ENCODE measurements at regions not wholly inside any gene's neighbourhood (a gene's known extent, or its start where the extent isn't known, plus 50 kb on each side); places are given as distances from the start of the nearest gene placed in this dataset.
"Not testable (repeated sequence)": the region's sequence is repeated elsewhere in the genome, so short reads cannot be mapped to it uniquely, and the experiment has no call there.

DNA sequence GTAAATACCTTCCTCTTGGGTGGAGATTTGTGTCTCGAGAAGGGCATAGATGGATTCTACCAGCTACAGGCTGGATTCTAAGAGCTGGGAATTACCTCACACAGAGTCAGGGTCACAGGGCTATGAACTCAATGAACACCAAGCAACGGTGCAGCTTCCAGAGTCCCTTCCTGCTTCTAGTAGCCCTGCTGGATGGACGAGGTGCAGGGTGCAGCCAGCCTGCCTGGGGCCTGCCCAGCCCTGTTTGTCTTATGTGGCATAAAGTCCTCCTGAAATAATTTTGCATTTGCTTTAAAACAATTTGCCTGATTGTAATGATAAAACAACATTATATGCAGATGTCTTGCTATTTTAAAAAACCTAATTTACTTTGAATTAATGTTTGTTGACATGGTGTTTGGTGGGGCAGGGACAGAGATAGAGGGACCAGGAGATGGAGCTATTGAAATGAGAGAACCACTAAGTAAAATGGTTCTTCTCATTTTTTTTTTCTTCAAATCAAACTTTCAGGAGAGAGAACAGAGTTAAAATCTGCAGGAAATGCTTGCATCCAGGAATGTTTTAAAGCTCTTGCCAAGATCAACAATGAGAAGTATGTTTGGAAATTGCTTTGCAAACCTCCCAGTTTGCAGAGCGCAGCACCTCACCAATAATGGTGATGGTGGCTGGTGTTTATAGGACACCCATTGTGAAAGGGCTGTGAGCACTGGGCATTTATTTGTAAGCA lies 305.4 kb upstream of the PODXL start:
- no peak for DNase-seq (ENCODE audit: low read depth)

DNA sequence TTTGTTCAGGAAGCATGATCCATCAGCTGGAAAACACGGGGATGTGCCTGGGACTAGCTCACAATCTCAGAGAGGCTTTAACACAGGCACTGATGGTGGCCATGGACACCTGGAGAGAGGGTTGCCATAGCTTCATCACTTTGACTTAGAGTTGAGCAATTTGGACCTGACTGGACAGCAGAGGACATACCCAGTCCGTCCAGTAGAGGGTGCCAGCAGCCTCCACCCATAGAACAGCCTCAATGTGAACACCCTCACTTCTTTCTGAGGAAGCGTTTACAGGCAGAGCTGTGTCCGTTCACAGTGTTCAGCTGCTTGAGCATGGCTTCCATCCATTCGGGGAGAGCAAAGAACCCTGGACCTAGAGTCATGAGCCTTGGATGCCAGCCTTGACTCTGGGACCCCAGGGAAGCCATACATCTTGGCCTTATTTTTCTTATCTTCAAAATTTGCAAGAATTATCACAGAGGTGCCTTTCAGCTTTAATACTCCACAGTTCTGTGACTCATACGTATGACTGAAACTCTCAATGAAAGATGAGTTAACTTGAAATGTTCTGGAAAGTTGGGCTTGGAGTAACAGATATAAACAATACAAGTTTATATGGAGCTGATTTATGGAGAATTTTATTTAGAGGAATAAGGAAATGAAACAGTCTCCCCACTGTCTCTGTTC lies 302.9 kb upstream of the PODXL start:
- no peak for DNase-seq (ENCODE audit: low read depth)

DNA sequence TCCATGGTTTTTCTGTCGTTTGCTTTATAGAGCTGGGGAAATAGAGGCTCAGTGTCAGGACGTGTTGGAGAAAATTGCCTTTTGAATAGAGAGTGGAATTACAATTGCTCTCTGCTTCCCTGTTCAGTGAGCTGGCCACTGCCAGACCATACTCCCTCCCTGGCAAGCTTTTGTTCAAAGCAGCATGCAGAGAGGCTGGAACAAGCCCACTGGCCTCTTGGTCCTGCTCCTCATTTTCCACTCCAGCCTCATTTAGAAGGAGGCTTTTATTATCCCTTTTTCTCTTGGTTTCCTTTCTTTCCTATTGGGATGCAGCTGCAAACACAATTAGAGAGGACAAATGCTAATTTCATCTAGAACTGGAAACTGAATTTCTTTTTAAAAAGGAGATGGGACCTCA lies 302.2 kb upstream of the PODXL start:
- no peak for DNase-seq (ENCODE audit: low read depth)

DNA sequence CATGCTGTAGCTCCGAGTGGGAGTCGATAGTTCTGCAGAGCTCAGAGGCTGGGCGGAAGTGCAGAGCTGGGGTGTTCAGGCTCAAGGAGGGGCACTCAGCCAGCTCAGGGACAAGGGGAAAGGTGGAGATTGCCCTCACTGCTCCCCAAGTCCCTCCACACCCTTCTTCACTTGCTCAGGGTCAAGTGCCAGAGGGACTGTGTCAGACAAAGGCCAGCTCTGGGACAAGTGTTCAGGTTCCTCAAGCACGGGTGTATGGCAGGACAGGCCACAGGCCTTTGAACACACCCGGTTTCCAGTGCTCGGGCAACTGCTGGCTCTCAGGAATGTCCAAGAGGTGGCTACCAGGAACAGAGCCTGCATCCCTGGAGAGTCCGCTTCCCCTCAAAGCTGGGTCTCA lies 293.0 kb upstream of the PODXL start:
- DNase-seq (ENCODE audit: low read depth): no peak

DNA sequence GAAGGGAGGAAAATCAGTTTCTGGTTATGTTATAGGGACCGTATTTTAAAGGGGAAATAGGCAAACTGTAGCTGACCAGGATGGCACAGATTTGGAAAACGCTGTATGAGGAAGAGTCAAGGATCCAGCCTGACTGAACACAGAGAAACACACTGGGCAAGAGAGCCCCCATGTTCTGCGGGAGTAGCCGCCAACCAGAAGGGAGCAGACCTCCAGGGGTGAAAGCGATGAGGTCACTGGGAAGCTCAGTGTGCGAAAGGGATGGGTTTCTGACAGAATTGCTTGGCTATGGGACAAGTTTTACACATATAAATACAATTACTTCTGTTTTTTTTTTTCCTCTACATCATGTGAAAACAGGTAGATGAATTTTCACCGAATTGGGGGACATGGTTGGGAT lies 291.6 kb upstream of the PODXL start:
- no peak for DNase-seq (ENCODE audit: low read depth)

DNA sequence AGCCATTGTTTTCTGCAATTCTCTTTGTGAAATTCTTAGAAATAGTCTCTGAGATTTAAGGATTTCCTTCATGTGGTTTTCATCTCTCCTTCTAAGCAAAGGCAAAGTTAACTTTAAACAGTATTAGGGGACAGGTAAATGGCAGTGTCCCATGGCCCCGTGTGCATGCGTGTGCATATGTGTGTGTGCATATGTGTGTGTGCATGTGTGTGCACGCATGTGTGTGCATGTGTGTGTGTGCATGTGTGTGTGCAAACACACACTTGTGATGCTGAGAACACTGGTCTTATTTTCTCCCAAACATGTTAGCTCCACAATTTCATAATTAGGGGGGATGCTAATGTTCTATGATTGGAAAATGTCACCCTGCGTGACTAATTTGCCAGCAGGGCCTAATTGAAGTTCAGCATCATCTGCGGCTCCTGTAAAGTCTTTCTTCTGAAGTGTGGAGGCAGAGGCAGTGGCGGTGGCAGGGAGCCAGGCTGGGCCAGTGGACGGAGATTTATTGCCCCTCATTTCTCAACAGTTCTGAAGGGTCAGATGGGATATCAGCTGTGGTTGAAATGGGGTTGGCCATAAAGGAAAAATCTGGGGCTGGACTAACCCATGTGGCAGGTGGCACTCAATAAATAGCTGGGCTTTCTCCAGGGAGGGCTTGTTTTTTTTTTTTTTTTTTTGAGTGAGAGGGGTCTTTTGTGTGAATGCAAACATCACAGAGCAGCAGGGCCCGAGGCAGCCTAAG lies 289.3 kb upstream of the PODXL start:
- no peak for DNase-seq (ENCODE audit: low read depth)

DNA sequence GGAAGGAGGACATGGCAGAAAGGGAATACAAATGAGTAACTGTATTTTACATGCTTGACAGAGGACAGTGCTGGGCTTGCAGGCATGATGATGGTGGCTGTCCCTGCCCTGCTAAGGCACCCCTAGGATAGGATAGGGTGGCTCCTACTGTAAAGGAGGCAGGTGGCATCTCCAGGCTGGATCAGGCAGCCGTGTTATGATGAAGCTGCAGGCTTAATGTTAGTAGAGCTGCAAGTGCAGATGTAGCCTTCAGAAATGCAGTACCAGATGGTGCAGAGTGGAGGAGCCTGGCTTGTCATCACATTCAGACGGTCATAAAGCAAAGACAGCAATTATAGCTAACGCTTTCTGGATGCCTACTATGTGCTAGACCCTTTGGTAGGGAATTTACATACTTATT lies 287.9 kb upstream of the PODXL start:
- no peak for DNase-seq (ENCODE audit: low read depth)

DNA sequence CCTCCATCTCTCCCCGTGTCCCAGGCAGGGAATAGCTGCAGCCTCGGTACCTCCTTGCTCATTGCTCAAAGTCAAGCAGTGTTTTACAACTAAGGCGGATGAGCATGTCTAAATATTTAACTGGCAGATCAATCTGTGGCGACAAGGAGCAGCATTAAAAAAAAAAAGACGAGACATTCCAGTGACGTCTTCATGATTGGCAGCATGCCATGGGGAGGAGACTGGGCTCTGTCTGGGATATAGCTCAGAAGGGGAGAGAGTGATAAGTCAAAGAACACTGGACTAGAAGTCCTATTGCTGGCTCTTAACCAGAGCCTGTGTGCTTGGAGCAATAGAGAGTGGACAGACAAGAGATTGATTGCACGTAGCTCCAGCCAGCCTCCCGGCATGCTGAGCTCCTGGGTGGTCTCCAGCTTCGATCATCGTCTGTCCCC lies 287.5 kb upstream of the PODXL start:
- DNase-seq (ENCODE audit: low read depth): no peak

DNA sequence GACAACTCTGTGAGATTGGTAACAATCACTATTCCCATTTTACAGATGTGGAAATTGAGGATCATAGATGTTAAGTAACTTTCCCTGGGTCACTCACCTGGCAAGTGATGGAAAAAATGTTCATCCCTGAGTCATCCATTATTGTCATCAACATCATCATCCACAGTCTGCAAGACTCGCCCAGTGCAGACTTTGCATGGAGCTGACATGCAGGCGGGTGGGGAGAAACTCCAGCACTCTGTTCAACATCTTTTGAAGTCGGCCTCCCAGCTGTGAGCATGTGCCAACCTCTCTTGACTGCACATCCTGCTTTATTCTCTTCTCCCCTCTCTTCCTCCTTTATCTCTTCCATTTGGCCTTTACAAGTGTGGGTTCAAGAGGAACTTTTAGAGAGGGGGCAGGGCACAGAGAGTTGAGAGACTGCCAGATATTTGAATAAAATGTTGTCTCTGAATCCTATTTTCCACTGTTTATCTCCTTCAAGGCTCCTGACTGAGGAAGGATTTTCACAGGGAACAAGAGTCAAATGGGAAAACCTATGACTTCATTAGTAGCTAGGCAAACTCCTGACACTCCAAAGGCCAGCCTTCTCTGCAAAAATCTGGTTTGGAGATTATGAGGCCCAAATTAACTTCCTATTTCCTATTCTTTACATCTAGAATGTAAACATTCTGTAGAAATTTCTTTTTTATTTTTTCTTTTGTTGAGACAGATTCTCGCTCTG lies 283.7 kb upstream of the PODXL start:
- DNase-seq (ENCODE audit: low read depth): no peak

DNA sequence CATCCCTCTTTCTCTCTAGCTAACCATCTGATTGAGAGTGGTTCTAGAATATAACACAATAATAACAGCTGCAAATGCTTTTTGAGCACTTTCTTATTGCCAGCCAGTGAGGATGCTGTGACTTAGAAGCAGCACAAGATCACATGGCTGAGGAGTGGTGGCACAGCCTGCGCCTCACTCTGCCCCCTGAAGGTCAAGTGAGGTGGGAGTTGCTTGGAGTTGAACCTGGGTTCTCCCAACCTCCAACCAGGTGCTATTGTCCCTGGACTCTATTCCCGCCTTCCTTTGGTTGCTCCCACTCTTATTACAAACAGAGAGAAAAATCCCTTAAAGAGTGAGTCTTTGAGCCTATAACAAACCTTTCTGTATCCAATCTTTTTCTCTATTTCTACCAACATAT lies 280.3 kb upstream of the PODXL start:
- DNase-seq (ENCODE audit: low read depth): no peak

DNA sequence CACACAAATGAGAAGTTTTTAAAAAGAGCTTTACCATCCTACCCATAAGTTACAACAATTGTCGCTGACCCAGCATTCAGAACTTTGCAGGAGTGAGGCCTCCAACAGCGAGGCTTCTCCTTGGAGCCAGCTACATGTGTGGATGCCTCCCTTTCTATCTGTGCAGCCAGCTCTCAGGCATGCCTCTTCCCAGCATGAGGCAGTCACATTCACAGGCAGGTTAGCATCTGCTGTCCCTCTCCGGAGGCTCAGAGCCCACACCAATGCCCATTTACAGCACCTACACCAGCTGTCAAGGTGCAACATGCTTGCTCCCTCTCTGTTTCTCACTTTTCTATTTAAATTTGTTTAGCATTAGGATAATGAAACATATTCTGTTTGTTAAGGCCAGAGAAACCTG lies 278.7 kb upstream of the PODXL start:
- no peak for DNase-seq (ENCODE audit: low read depth)

DNA sequence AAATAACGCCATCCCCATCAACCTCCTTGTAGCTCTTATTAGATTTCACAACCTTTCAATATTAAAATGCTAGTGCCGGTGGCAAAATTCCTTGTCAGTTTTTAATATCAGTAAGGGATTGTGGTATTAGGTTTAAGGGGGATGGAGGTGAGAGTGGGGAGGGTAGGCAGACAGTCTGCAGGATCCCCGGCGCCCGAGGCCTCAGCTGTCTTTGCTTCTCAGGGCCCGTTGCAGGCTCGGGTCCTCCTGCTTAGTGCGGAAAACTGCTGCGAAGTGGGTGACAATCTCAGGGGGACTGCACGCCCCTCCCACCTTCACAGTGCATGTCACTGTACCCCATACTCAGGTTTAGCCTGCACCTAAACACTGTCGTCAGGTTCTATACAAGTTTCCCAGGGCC lies 274.3 kb upstream of the PODXL start:
- no peak for DNase-seq (ENCODE audit: low read depth)

DNA sequence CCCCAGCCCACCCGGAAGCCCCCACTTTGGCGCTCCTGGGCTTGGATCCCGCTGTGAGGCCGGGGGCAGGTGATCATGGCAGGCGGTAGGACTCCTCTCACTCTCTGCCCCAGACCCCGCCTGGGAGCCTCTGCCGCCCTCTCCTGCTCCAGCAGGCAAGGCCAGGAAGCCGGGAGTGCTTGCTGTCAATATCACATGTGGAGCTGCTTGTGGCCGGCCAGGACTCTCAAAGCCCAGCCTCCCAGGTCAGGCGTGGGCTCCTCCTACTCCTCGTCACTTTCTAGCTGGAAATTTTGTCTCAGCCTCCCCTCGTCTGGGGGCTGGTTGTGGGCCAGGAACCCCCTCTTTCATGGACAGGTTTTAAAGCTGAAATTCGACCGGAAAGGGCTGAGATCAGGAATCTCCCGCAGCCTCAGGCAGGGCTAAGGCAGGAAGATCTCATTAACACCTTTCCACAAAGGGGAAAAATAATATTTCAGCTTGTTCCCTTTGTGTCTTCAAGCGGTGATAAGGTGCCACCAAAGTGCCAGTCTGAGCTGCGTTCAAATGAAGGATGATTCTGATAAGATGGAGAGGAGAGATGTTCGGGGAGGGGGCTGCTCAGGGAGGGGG lies 273.6 kb upstream of the PODXL start:
- no peak for DNase-seq (ENCODE audit: low read depth)

DNA sequence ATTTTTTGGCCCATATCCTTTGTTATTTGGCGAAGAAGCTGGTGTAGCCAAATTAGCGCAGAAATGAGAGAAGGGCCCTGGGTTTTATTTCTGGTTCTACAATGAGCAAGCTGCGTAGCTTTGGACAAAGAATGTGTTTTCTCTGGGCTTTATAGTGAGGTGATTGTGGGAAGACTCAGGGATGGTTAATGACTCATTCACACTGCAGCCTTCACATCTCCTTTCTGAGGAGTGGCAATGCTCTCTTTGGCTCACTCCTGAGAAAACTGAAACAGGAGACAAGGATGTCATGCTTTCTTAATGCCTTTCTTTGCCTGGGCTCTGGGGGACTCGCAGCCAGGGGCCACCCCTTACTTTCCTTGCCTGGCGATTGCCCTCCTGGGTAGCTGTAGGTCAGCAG lies 271.0 kb upstream of the PODXL start:
- no peak for DNase-seq (ENCODE audit: low read depth)

DNA sequence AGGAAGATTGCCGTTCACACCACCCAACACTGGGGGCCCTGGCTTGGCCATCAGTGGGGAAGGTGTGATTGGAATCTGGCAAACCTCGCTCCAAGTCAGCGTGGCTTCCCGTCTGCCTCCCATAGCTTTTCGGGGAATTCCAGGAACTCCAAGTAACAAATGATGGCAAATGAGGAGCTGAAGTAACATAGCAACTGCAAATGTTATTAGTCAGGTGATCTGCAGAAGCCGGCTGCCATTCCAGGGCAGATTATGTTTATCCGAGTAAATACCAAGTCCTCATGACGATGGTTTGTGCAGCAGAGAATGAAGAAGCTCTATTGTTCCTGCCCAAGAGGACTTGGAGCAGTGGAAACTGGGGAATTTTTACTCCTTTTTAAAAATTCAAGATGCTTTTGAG lies 270.5 kb upstream of the PODXL start:
- no peak for DNase-seq (ENCODE audit: low read depth)

DNA sequence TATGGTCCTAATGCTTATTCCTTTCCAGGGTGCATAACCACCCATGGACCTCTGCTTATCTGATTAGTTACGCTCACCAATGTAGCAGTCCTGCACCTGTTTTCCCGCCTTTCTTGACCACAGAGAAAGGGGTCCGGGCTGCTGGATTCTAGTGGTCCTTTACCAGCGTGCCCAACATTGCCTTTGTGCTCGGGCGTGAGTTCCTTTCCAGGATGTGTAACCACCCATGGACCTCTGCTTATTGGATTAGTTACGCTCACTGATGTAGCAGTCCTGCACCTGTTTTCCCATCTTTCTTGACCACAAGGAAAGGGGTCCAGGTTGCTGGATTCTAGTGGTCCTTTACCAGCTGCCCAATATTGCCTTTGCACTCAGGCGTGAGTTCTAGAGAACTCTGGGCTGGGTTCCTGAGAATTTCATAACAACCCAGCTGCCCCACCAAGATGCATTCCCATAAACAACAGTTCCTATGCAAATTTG lies 267.6 kb upstream of the PODXL start:
- not testable (repeated sequence) for DNase-seq (ENCODE audit: low read depth)

DNA sequence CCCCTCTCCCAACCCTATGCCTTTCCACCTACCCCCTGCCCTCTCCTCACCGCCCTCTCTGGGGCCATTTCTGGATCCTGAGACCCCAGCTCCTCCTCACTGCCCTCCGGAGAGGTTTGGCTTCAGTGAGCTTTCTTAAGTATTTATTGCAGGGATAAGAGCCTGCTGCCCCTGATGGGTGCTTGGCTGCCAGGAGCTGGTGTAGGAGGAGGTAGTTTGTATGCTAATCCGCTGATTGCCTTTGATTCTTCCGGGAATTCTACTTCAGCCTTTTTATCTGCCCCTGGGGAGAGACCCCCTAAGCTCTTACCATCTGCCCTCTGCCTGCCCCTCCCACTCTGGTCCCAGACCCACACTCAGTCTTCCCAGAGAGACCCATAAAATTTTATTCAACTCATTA lies 263.5 kb upstream of the PODXL start:
- no peak for DNase-seq (ENCODE audit: low read depth)

DNA sequence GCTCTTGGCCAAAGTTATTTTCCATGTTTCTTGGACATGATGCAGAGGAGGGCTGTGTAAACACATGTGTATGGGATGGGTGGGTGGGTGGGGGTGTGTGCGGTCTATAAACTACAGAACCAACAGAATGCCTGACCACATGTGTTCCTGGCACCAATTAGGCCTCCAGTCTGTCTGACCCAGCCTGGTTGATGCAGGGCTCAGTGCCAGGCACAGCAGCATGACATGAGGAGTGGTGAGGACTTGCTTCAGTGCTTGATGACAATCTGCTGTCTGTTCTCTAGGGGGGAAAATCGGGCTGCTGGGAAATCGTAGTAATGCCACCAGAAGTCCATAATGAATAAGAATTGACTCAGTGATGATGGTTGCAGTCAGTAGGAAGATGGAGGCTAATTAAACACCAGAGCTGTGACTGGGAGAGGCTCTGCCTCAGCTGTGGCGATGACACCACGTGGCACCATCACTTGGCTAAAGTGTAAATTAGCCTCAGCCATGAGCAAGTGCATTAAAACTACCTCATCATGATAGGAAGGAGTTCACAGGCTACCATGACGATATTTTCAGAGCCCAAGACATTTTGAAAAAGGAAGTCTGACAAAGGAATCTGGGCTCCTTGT lies 260.1 kb upstream of the PODXL start:
- DNase-seq (ENCODE audit: low read depth): no peak

DNA sequence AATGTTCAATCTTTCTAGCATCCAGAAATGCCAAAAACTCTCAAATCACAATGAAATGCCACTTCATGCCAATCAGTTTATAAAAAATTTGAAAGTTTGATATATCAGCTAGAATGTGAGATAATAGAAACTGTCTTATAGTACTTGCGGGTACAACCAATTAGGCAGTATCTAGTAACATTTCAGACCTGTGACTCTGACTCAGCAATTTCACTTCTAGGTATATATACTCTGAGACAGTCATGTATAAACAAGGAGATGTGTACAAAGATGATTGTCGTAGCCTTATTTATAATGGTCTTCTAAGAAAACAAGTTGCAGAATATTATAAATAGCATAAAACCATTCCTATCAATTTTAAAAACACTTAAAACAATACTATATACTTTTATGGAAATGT lies 252.3 kb upstream of the PODXL start:
- no peak for DNase-seq (ENCODE audit: low read depth)

DNA sequence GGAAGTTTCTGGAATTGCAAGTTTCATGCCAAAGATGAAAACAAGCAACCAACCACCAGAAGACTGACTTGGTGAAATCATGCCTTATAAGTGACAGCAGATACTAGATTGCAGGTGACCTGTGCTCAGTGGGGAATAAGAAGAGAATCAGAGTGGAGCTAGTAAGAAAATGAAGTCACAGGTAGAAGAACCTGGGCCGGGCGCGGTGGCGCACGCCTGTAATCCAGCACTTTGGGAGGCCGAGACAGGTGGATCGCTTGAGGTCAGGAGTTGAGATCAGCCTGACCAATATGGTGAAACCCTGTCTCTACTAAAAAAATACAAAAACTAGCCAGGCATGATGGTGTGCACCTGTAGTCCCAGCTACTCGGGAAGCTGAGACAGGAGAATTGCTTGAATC lies 251.7 kb upstream of the PODXL start:
- DNase-seq (ENCODE audit: low read depth): not testable (repeated sequence)

DNA sequence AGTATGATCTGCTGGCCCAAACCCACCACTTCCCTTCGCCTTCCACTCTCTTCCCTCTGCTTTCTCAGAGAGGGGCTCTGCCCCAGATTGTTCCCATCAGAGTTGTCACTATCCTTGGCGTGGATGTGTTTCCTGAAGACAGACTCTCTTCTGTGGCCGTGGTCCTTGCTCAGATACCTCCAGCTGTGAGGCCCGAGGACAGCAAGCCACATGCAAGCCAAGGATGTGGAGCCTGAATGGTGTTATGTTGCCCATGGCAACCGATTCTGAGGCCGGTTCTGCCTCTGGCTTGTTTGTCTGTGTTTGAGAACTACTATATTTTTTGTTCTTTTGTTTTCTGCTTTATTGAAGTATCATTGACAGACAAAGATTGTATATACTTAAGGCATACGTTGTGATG lies 247.4 kb upstream of the PODXL start:
- no peak for DNase-seq (ENCODE audit: low read depth)
